OCI-M1 (cell line): ENCODE measurements at regions not wholly inside any gene's neighbourhood (a gene's known extent, or its start where the extent isn't known, plus 50 kb on each side); places are given as distances from the start of the nearest gene placed in this dataset.
A peak's percentile ranks its signal among the peaks of the same experiment; 100 is the strongest.

Source experiments
- DNase-seq: peaks from one replicate; lab custom pipeline; 2025; lab: John Stamatoyannopoulos, UW

DNA sequence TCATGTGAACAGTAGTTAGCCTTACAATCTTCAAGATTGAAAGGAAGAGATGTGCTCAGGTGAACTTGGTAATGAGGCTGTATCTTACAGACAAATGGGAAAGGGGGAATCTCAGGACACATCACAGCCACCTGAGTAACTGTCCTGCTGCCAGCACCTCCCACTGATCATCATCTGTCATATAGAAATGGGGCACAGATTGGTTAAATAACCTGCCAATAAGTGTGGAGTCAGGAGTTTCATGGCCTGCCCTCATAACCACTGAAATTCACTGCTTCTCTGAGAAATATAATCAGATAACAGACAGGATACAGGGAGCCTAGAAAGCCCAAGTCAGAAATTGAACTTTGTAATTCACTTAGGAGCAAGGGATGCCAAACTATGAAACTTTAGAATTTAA, 64.9 kb upstream of the TAS2R16 start:
- DNase-seq: no peak

DNA sequence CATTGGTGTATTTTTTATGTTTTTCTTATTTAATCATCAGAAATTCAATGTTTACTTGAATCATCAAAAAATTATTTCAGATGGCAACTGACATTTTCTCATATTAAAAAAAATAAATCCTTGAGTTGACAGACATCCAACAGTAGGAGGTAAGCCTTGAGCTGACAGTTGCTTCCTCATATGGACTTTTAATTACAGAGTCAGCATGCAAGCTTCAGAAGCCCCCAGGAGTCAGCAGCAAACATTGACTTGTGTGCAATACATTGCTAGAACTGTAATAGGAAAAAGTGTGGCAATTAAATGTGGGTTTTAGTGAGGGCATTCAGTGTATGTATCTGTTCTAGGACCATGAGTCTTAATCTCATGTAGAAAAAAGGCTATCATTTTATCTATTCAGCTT, 62.4 kb upstream of the TAS2R16 start:
- DNase-seq: no peak

DNA sequence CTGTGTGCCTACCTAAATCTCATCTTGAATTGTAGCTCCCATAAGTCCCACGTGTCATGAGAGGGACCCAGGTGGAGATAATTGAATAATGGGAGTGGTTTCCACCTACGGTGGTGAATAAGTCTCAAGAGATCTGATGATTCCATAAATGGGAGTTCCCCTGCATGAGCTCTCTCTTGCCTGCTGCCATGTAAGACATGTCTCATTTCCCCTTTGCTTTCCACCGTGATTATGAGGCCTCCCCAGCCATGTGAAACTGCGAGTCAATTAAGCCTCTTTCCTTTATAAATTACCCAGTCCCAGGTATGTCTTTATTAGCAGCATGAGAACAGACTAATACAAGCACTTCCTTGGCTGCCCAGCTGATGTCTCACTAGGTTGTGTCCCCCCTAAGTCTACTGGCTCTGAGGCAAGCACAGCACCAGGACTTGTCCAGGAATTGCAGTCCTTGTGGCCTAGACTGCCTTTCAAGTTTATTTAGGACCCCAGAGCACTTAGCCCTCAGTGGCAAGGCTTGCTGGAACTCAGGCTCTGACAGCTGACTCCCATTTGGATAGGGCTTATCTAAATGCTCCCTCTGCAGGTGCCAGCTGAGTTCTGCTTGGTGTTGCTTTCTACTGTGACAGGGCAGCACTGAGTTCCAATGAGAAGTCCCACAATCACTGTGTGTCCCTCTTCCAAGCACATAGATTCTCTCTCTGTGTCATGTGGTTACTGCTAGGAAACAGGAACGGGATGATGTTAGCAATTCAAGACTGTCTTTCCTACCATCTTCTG, 59.0 kb upstream of the TAS2R16 start:
- DNase-seq: peak; percentile 33

DNA sequence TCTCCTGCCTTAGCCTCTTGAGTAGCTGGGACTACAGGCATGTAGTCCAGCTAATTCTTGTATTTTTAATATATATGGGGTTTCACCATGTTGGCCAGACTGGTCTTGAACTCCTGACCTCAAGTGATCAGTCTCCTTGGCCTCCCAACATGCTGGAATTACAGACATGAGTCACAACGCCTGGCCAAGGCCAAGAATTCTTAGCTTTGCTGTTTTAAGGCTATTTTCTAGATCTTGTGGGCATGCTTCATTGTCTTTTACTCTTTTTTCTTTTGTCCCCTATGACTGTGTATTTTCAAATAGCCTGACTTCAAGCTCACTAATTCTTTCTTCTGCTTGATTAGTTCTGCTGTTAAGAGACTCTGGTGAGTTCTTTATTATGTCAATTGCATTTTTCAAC, 56.4 kb upstream of the TAS2R16 start:
- no peak for DNase-seq

DNA sequence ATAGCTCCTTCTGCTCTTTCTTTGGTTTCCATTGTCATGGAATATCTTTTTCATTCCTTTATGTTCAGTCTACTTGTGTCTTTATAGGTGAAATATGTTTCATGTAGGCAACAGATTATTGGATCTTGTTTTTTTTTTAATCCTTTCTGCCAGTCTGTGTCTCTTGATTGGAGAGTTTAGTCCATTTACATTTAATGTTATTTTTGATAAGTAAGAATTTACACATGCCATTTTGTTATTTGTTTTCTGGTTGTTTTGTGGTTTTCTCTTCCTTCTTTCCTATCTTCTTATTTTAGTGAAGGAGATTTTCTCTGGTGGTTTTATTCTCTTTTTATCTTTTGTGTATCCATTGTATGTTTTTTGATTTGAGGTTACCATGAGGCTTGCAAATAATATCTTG, 52.5 kb upstream of the TAS2R16 start:
- no peak for DNase-seq
